T-helper 2 cell treated with Interferon-gamma antibody and Interleukin-4, amounts not matched to agents 5 μg/mL and 100 μg/mL, for 36 hours (primary cell): ENCODE measurements at regions not wholly inside any gene's neighbourhood (a gene's known extent, or its start where the extent isn't known, plus 50 kb on each side); places are given as distances from the start of the nearest gene placed in this dataset.

ENCODE experiments used
- DNase-seq: peaks from one replicate; pipeline ENCODE4 v3.0.0; 2021; ENCODE audit warnings: low spot score
- H3K27ac Mint-ChIP-seq: one replicate; pipeline ENCODE4 v1.8.0; 2021; ENCODE audit warnings: mild to moderate bottlenecking, mixed read lengths
- H3K27me3 Mint-ChIP-seq: one replicate; pipeline ENCODE4 v1.8.0; 2021; ENCODE audit warnings: low read depth, mixed read lengths
- H3K36me3 Mint-ChIP-seq: one replicate; pipeline ENCODE4 v1.8.0; 2021; ENCODE audit warnings: low read depth, mixed read lengths
- H3K4me1 Mint-ChIP-seq: one replicate; pipeline ENCODE4 v1.8.0; 2021; ENCODE audit warnings: low read depth, mixed read lengths
- H3K4me3 Mint-ChIP-seq: one replicate; pipeline ENCODE4 v1.8.0; 2022; ENCODE audit warnings: mild to moderate bottlenecking, moderate library complexity, mixed read lengths
- H3K9me3 Mint-ChIP-seq: one replicate; pipeline ENCODE4 v1.8.0; 2021; ENCODE audit warnings: mixed read lengths

GRCh38 chr11:64500176-64501013, 55.3 kb upstream of the SLC22A11 start:
- DNase-seq, result no peak
- no peaks in the 10 kb centered on the region for H3K36me3 Mint-ChIP-seq
- peaks cover 8% of the 10 kb centered on the region for H3K27me3 Mint-ChIP-seq
- no peak overlapping the region for H3K27ac Mint-ChIP-seq
- H3K4me3 Mint-ChIP-seq, result no peak overlapping the region
- peaks cover 7% of the 10 kb centered on the region for H3K4me1 Mint-ChIP-seq
- H3K9me3 Mint-ChIP-seq, result peaks cover 3% of the 10 kb centered on the region

- Mint-ChIP-seq H3K9me3 (peaks cover 3% of the 10 kb centered on the region), H3K4me1 (peaks cover 7% of the 10 kb centered on the region), H3K36me3 (no peaks in the 10 kb centered on the region), H3K27ac (no peak overlapping the region), H3K27me3 (peaks cover 8% of the 10 kb centered on the region), H3K4me3 (no peak overlapping the region)
- no peak for DNase-seq
Measured at GRCh38 chr11:64501500-64502427, 54.0 kb upstream of the SLC22A11 start.

GRCh38 chr11:64502634-64503033, 53.1 kb upstream of the SLC22A11 start:
- H3K27ac Mint-ChIP-seq, result no peak overlapping the region
- no peak overlapping the region for H3K4me3 Mint-ChIP-seq
- DNase-seq, result no peak
- peaks cover 3% of the 10 kb centered on the region for H3K9me3 Mint-ChIP-seq
- no peaks in the 10 kb centered on the region for H3K36me3 Mint-ChIP-seq
- peaks cover 7% of the 10 kb centered on the region for H3K4me1 Mint-ChIP-seq
- peaks cover 8% of the 10 kb centered on the region for H3K27me3 Mint-ChIP-seq

- H3K9me3 Mint-ChIP-seq, result peaks cover 3% of the 10 kb centered on the region
- peaks cover 3% of the 10 kb centered on the region for H3K4me1 Mint-ChIP-seq
- peaks cover 5% of the 10 kb centered on the region for H3K27me3 Mint-ChIP-seq
- no peak overlapping the region for H3K27ac Mint-ChIP-seq
- no peaks in the 10 kb centered on the region for H3K36me3 Mint-ChIP-seq
- DNase-seq, result no peak
- no peak overlapping the region for H3K4me3 Mint-ChIP-seq
Measured at GRCh38 chr11:64503186-64503753, 52.5 kb upstream of the SLC22A11 start.

- no peak overlapping the region for H3K4me3 Mint-ChIP-seq
- no peaks in the 10 kb centered on the region for H3K36me3 Mint-ChIP-seq
- H3K4me1 Mint-ChIP-seq, result no peaks in the 10 kb centered on the region
- H3K9me3 Mint-ChIP-seq, result peaks cover 3% of the 10 kb centered on the region
- H3K27me3 Mint-ChIP-seq, result no peaks in the 10 kb centered on the region
- H3K27ac Mint-ChIP-seq, result no peak overlapping the region
- DNase-seq, result no peak
Measured at GRCh38 chr11:64504999-64505398, 50.7 kb upstream of the SLC22A11 start.
